Bronchial epithelial cell (primary cell): ENCODE measurements at regions not wholly inside any gene's neighbourhood (a gene's known extent, or its start where the extent isn't known, plus 50 kb on each side); places are given as distances from the start of the nearest gene placed in this dataset.

Experiments used
- DNase-seq: peaks from one replicate; pipeline ENCODE4 v3.0.0-alpha.2; 2010; ENCODE audit warnings: low read depth
- FAIRE-seq: peaks from 2 replicates; lab custom pipeline; 2011; peaks lifted over from hg19 to GRCh38; lab: Jason Lieb, UNC
- H3K27me3 ChIP-seq: 2 replicates; pipeline ENCODE4 v1.5.1; 2011; ENCODE audit warnings: low read length; ENCODE audit not compliant: control insufficient read depth, insufficient read depth
- H3K36me3 ChIP-seq: 2 replicates; pipeline ENCODE4 v1.5.1; 2011; ENCODE audit warnings: low read length; ENCODE audit not compliant: control insufficient read depth, insufficient read depth
- H3K4me3 ChIP-seq: 2 replicates; pipeline ENCODE4 v1.5.1; 2011; ENCODE audit warnings: mild to moderate bottlenecking, low read depth, low read length, control low read depth
- TF ChIP-seq, protein P1 (sequence below): IDR thresholded peaks from 2 replicates; pipeline ENCODE4 v1.5.1; 2011; ENCODE audit warnings: mild to moderate bottlenecking, moderate library complexity, low read length, control low read depth, inconsistent platforms; ENCODE audit not compliant: insufficient read depth, severe bottlenecking

DNA sequence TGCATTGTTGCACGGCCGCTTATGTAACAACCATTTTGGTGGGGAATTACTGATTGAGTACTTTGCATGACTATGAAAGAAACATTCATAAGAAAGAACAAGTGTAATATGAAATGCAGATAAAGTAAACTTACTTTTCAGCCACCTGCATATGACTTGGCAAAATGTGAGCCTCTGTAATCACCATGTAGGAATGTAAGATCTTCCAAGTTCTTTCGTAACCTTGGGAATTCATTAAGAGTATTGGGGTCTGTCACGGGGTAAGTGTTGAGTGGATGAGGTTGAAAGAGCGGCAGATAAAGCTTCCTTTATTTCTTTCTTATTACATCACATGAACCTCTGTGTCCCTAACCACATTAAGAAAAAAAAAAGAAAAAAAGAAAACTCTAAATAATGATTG, 348.5 kb upstream of the NR3C2 start:
- H3K4me3 ChIP-seq: no peak overlapping the region
- FAIRE-seq: no peak
- TF ChIP-seq, protein P1, sequence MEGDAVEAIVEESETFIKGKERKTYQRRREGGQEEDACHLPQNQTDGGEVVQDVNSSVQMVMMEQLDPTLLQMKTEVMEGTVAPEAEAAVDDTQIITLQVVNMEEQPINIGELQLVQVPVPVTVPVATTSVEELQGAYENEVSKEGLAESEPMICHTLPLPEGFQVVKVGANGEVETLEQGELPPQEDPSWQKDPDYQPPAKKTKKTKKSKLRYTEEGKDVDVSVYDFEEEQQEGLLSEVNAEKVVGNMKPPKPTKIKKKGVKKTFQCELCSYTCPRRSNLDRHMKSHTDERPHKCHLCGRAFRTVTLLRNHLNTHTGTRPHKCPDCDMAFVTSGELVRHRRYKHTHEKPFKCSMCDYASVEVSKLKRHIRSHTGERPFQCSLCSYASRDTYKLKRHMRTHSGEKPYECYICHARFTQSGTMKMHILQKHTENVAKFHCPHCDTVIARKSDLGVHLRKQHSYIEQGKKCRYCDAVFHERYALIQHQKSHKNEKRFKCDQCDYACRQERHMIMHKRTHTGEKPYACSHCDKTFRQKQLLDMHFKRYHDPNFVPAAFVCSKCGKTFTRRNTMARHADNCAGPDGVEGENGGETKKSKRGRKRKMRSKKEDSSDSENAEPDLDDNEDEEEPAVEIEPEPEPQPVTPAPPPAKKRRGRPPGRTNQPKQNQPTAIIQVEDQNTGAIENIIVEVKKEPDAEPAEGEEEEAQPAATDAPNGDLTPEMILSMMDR: no peak
- no peaks in the 10 kb centered on the region for H3K27me3 ChIP-seq
- DNase-seq: peak; percentile 91
- H3K36me3 ChIP-seq: no peaks in the 10 kb centered on the region

DNA sequence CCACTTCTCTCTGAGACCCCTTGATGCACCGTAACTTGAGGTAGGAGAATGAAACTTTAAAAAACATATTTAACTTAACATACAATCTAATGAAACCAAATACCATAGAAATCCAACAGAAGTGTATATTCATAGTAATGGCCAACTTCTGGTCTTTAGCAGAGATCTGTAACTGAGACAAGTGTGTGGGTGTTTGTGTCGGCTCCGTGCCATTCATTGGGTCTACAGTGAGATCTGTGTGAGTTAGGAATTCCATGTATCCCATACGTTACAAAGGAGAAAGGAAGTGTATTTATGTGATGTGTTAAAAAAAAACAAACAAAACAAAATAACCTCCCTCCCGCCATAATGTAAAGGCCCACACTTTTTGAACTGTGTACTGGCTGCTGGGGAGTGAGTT, 348.0 kb upstream of the NR3C2 start:
- DNase-seq (no peak), FAIRE-seq (no peak)
- TF ChIP-seq, protein P1: no peak
- Histone ChIP-seq H3K27me3 (no peaks in the 10 kb centered on the region), H3K36me3 (no peaks in the 10 kb centered on the region), H3K4me3 (no peak overlapping the region)

DNA sequence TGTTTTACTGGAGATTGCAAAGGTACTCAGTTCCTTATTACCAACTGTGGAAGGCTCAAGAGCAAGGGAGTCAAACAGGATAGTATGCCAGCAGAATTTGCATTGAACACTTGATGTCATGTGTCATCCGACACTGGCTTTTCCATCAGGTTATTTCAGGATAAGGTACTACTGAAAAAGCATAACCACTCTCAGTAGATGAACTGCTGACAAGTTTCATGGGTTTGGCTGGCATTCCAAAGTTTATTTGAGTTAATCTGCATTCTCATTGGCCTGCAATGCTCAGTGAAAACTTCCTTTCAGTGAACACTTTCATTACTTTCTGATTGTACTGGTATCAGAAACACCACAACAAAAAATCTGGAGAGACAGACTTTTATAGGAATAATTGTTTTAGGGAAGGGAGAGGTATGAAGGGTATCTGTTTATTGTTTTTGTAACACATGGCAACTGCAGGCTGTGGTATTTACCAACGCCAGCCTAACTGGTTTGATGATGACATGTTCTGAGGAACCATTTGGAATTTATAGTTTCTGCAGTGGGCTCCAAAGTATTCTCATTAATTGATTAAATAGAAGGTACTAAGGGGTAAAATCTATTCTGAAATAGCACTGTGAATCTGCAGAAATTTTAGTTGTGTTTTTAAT, 345.7 kb upstream of the NR3C2 start:
- FAIRE-seq: no peak
- TF ChIP-seq, protein P1: no peak
- Histone ChIP-seq H3K27me3 (no peaks in the 10 kb centered on the region), H3K4me3 (no peak overlapping the region), H3K36me3 (no peaks in the 10 kb centered on the region)
- DNase-seq: peak; percentile 68

DNA sequence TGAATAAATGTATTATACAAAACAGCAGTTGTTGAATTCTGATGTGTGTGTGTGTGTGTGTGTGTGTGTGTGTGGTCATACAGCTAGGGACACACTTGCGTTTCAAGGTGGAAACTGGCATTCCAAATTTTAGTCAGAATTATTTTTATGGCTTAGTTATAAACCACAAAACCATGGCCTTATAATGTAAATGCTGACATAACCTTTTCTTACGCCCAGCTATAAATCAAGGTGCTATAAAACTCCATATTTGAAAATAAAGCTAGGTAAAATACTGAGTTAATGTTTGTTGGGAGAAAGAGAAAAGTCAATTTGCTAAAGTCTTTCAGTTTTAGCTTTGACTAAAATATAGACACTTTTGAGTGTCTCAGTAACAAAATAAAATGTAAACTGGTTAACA, 345.1 kb upstream of the NR3C2 start:
- Histone ChIP-seq H3K27me3 (no peaks in the 10 kb centered on the region), H3K4me3 (no peak overlapping the region), H3K36me3 (no peaks in the 10 kb centered on the region)
- TF ChIP-seq, protein P1: no peak
- no peak for DNase-seq
- no peak for FAIRE-seq

DNA sequence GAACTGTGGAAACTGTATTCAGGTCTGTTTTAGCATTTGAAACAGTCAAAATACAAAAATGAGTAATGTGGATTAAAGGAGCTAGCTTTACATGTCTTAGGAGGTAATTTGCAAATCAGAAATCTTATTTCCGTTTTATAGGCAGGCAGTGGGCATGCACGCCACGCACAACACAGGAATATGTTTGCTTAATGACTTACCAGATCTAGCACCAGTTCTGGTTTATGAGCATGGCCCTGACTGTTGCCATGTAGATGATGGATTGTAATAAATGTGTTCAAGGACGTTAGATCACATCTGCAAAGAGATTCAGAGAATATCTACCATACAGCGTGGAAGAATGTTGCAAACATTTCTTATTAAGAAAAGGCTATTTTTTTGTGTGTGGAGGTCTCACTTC, 344.5 kb upstream of the NR3C2 start:
- no peak for FAIRE-seq
- TF ChIP-seq, protein P1: no peak
- H3K36me3 ChIP-seq: no peaks in the 10 kb centered on the region
- H3K4me3 ChIP-seq: no peak overlapping the region
- DNase-seq: no peak
- H3K27me3 ChIP-seq: no peaks in the 10 kb centered on the region

DNA sequence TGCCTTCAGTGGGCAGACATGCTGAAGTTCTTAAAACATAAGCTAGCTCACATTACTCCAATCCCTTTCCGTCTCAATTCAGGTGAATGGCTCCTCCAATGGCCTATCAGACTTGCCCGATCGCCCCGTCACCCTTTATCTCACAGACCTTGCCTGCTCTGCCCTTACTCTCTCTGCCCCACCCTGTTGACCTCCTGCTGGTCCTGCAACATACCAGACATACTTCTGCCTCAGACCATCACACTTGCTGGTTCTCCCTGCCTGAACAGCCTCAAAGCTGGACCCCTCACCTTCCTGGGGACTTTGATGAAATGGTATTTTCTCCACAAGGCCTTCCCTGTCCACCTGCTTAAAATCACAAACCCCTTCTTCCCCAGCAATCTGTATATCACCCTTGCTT, 340.1 kb upstream of the NR3C2 start:
- Histone ChIP-seq H3K27me3 (no peaks in the 10 kb centered on the region), H3K4me3 (no peak overlapping the region), H3K36me3 (no peaks in the 10 kb centered on the region)
- no peak for DNase-seq
- FAIRE-seq: no peak
- TF ChIP-seq, protein P1: no peak
